WTC11 (cell line): ENCODE measurements at regions not wholly inside any gene's neighbourhood (a gene's known extent, or its start where the extent isn't known, plus 50 kb on each side); places are given as distances from the start of the nearest gene placed in this dataset.

Experiments
- ATF2 ChIP-seq: sonication (generic); formaldehyde crosslinking; IDR thresholded peaks from 2 replicates; pipeline ENCODE4 v1.8.1; 2022; ENCODE audit warnings: low read depth, missing genetic modification reagents, borderline replicate concordance
- ATF3 ChIP-seq: sonication (generic); formaldehyde crosslinking; conservative IDR thresholded peaks from 2 replicates; pipeline ENCODE4 v1.8.1; 2022; ENCODE audit warnings: mild to moderate bottlenecking, missing genetic modification reagents
- CREB1 ChIP-seq: sonication (generic); formaldehyde crosslinking; IDR thresholded peaks from 2 replicates; pipeline ENCODE4 v1.8.0; 2023; ENCODE audit warnings: mild to moderate bottlenecking, missing genetic modification reagents
- CTCF ChIP-seq: fragments of 200-600 bp; IDR thresholded peaks from 2 replicates; pipeline ENCODE4 v1.8.0; 2022; ENCODE audit warnings: antibody characterized with exemption
- FOXK1 ChIP-seq: sonication (generic); formaldehyde crosslinking; IDR thresholded peaks from 2 replicates; pipeline ENCODE4 v1.8.0; 2022; ENCODE audit warnings: mild to moderate bottlenecking, moderate library complexity, missing genetic modification reagents
- FOXP4 ChIP-seq: sonication (generic); formaldehyde crosslinking; IDR thresholded peaks from 2 replicates; pipeline ENCODE4 v1.8.0; 2022; ENCODE audit warnings: mild to moderate bottlenecking, missing genetic modification reagents
- HMGXB4 ChIP-seq: sonication (generic); formaldehyde crosslinking; IDR thresholded peaks from 2 replicates; pipeline ENCODE4 v1.8.1; 2023; ENCODE audit warnings: mild to moderate bottlenecking, moderate library complexity, missing genetic modification reagents
- ZNF138 ChIP-seq: sonication (generic); formaldehyde crosslinking; conservative IDR thresholded peaks from 2 replicates; pipeline ENCODE4 v1.8.1; 2022; ENCODE audit warnings: mild to moderate bottlenecking, moderate library complexity, missing genetic modification reagents
- ZNF317 ChIP-seq: sonication (generic); formaldehyde crosslinking; IDR thresholded peaks from 2 replicates; pipeline ENCODE4 v1.8.1; 2023; ENCODE audit warnings: low read depth, mild to moderate bottlenecking, moderate library complexity, missing genetic modification reagents, borderline replicate concordance

GRCh38 chr20:4066551-4066950 is 51.2 kb upstream of the RNF24 start:
- TF ChIP-seq CTCF = no peak
- no peak for TF ChIP-seq ZNF138 (CRISPR knock-in tag)
- TF ChIP-seq FOXP4 (CRISPR knock-in tag) = no peak
- no peak for TF ChIP-seq CREB1 (CRISPR knock-in tag)
- TF ChIP-seq ATF2 (CRISPR knock-in tag) = no peak
- TF ChIP-seq ATF3 (CRISPR knock-in tag) = no peak
- no peak for TF ChIP-seq HMGXB4 (CRISPR knock-in tag)
- TF ChIP-seq ZNF317 = no peak
- no peak for TF ChIP-seq FOXK1
